ENCODE measurements at regions not wholly inside any gene's neighbourhood (a gene's known extent, or its start where the extent isn't known, plus 50 kb on each side); places are given as distances from the start of the nearest gene placed in this dataset.

DNA sequence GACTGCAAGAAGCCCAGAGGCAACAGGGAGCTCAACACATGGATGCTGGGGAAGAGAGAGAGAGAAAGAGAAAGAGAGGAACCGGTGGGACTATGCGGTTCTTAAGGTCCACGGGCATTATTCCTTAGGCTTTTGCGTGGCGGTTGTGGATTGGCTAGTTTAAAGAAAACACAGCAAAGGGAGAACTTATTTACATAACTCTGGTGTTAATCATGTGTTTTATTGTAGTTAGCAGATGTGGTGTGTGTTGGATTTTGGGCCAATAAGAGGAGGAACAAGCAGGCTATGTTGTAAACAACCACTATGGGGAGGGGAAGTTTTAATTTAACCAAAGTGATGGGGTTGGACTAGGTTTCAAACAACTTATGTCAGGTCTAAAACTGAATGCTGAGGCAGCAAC is 275.3 kb upstream of the KLF12 start:
- DNase-seq (ENCODE audit: low spot score), result no peak

GRCh38 chr13:74406420-74406819 is 272.2 kb upstream of the KLF12 start:
- DNase-seq (ENCODE audit: low spot score), result no peak

GRCh38 chr13:74398599-74398998 is 264.4 kb upstream of the KLF12 start:
- DNase-seq (ENCODE audit: low spot score), result no peak

- DNase-seq (ENCODE audit: low spot score), result no peak
These were observed 254.9 kb upstream of the KLF12 start for GRCh38 chr13:74389056-74389455.

DNA sequence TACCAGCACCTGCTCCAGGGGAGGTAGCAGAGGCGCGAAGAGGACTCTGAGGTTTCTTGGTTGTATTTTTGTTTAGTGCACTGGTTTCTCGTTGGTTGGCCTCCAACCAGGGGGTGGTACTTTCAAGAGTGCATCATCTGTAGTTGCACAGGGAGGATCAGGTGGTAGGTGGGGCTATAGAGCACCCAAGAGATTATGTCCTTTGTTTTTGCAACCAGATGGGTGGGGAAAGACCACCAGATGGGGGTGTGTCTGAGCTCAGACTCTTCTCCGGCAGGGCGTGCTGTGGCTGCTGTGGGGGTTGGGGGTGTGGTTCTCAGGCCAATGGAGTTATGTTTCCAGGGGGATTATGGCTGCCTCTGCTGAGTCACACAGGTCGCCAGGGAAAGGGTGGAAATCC is 254.4 kb upstream of the KLF12 start:
- no peak for DNase-seq (ENCODE audit: low spot score)

DNA sequence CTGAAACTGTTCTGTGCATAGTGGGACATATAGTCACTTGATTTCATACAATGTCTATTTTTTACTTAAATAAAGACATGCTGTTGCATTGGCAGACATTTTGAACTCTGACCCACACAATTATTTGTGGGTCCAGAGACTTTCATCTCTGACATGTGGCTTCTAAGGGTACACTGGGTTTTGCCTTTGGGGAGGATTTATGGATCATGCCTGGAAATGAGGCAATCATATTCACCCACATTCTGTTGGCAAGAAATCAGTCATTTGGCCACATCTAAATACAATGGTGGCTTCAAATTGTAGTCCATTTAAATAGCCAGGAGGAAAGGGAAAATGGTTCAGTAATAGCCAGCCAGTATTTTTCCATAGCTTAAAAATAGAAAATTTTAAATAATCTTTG is 238.3 kb upstream of the KLF12 start:
- no peak for DNase-seq (ENCODE audit: low spot score)

DNA sequence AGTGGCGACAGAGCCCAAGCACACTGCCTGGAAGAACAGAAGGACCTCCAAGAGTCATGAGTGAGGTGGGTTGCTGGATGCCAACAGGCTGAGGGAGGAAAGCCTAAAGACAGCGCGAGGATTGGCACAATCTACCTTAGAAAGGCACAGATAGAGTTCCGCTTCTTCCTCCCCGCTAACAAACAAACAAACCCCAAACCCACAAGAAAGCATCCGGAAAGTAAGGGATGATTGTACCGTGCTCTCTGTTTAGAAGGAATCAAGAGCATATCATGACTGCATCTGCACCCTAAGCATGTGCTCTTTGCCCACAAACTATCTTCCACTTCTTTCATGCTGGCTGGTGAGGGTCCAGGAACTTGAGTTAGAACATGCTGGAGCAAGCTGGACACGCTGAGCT is 233.0 kb upstream of the KLF12 start:
- DNase-seq (ENCODE audit: low spot score), result no peak

- DNase-seq (ENCODE audit: low spot score), result no peak
These were observed 227.1 kb upstream of the KLF12 start for GRCh38 chr13:74361274-74361673.

- DNase-seq (ENCODE audit: low spot score), result peak; percentile 11
These were observed 212.8 kb upstream of the KLF12 start for GRCh38 chr13:74346960-74347359.

GRCh38 chr13:74338341-74338740 is 204.1 kb upstream of the KLF12 start:
- DNase-seq (ENCODE audit: low spot score), result no peak

DNA sequence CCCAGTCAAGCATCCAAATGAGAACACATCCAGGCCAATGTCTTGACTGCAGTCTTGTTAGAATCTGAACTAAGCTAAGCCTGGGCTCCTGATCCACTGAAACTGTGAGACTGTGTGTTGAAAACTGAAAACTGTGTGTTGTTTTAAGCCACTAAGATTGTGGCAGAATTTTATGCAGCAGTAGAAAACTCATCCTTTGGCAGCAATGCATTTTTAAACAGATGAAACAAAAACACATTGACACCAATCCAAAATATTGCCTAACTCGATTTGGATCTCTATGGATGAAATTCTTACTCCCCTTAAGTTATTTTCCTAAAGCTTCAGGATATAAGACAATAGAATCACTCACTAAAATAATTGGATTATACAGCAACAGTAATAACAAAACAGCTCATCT is 202.3 kb upstream of the KLF12 start:
- no peak for DNase-seq (ENCODE audit: low spot score)

GRCh38 chr13:74335370-74335769 is 201.2 kb upstream of the KLF12 start:
- DNase-seq (ENCODE audit: low spot score), result no peak

GRCh38 chr13:74329962-74330361 is 195.8 kb upstream of the KLF12 start:
- DNase-seq (ENCODE audit: low spot score), result no peak

DNA sequence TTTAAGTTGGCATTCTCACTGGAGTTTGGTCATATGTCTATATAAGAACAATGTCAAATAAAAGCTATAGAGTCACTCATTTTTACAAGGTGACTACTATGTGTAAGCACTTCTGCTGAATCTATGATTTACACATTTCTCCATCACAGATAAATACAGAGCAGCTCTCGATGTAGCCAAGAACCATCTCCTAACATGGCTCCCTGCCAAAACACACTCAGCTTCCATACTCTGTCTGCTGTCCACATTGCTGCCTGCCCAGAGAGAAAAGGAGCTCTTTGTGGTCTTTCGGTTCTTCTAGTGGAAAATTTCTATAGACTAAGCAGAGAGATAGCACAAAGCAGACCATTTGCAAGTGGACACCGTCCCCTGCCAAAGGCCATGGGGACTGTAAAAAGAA is 190.9 kb upstream of the KLF12 start:
- no peak for DNase-seq (ENCODE audit: low spot score)

- DNase-seq (ENCODE audit: low spot score), result no peak
These were observed 190.1 kb upstream of the KLF12 start for GRCh38 chr13:74324338-74324737.

DNA sequence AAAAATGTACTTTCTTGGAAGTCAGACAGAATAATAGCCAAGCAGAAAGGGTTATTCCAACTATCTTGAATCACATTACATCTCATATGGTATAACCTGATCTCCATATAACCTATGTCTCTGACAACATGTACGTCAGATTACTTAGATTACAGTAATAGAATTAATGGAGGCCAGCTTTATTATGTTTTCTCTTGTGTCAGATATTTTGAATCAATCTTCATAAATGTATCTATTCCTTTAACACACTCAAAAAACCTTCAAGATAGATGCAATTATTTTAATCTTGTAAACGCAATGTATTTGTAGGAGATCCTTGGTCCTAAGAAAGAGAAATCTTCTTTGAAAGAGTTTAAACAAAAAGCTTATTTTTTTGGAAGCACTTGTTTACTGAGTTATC is 188.4 kb upstream of the KLF12 start:
- DNase-seq (ENCODE audit: low spot score), result no peak

- DNase-seq (ENCODE audit: low spot score), result no peak
These were observed 186.1 kb upstream of the KLF12 start for GRCh38 chr13:74320282-74320681.

GRCh38 chr13:74316547-74316946 is 182.3 kb upstream of the KLF12 start:
- DNase-seq (ENCODE audit: low spot score), result no peak

- DNase-seq (ENCODE audit: low spot score), result peak; percentile 20
These were observed 172.3 kb upstream of the KLF12 start for GRCh38 chr13:74306496-74306895.

DNA sequence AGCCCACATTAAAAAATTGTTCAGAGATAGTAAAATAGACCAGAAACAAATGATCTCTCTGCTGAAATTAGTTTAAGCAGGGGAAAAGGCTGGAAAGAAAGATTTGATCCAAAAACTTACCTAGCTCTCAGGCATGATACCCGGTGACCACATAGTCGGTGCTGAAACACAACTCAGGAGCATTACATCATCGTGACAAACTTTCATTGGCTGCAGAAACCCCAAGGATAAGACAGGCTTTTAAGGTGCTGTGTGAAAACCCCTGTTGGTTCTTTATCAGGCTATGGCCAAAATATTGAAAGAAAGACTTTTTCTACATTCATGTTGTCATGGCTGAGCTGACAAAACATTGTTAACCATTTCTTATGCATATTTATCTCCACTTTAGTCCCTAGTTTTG is 171.7 kb upstream of the KLF12 start:
- peak; percentile 37 for DNase-seq (ENCODE audit: low spot score)

DNA sequence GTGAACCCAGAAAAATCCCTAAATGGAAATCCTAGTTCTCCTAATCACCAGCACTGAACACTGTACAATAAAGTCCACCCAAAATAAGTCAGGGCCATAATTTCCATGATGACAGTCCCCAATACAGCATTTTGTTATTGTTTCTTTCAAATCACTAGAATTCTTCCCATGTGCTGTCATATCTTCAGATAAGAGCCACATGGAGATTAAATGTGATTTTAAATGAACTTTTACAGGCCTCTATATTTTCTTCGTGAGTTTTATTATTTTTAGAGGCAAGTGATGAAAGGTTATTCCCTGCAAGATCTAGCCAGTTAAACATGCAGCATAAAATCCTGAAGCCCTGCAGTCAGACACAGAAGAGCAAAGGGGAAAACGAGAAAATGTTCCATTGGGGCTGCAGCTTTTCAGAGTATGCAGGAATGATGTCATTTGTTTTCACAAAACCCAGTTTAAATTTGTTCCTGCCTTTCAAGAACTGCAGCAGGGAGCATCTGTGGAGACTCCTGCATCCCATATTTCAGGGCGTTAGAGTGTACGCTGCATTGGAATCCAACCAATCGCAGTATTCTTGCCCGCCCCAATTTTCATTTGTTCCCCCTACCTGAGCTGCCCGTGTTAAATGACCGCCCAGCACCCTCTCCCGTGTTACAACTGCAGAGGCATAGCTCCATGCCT is 167.2 kb upstream of the KLF12 start:
- peak; percentile 13 for DNase-seq (ENCODE audit: low spot score)

DNA sequence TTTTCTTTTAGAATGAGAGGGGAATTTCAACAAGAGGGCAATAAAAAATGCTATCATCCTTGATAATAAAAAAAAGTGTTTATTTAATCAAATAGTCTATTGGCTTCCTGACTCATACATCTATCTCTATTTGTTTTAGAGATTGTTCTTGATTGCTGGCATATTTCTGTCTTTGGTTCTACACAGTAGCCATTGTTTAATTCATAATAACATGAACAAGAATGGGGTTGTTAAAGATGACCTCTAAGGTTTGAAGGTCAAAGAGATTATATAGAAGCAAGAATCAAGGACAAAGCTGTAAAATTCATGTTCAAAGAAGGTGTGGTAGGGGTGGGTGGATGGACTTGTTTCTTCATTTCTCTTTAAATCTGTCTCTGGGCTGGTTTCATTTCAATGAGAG is 166.0 kb upstream of the KLF12 start:
- DNase-seq (ENCODE audit: low spot score), result no peak

DNA sequence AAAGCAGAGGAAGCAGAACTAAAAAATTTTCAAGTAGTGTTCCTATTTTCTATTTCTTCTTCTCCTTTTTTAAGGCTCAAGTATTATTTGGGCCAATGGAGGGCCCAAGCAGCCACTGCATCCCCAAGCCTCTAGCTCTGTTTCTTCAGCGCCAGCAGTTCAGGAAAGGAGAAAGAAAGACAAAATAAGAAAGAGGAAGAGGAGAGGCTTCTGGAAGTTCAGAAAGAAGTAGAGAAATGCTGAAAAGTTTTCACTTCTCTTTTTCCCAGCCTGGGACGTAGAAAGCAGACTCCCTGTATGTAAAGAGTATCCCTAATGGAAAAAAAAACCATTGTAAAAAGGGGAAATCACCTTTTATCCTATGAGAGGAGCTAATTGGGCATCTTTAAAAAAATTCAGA is 165.5 kb upstream of the KLF12 start:
- DNase-seq (ENCODE audit: low spot score), result no peak

- no peak for DNase-seq (ENCODE audit: low spot score)
These were observed 164.7 kb upstream of the KLF12 start for GRCh38 chr13:74298923-74299322.

All from iPS-NIHi11 (cell line).